Panc1 (cell line): ENCODE measurements at regions not wholly inside any gene's neighbourhood (a gene's known extent, or its start where the extent isn't known, plus 50 kb on each side); places are given as distances from the start of the nearest gene placed in this dataset.
"Not testable (repeated sequence)": the region's sequence is repeated elsewhere in the genome, so short reads cannot be mapped to it uniquely, and the experiment has no call there.

Experiments used
- ATAC-seq: fragments of 200-7000 bp; cut with Tn5 transposase; 2 replicates; pipeline ENCODE4 v1.9.1; 2020; ENCODE audit warnings: mild to moderate bottlenecking, moderate library complexity
- BruUV-seq: library from RNA; stranded (reverse); fragments of 400-500 nt; replicated peaks from 2 replicates; lab custom pipeline; 2021; lab: Mats Ljungman, UMichigan
- CTCF ChIA-PET: fragments of 300-600 bp; sonication (Branson Sonifier 250); formaldehyde crosslinking; loops from one replicate; lab custom pipeline; 2022; ENCODE audit warnings: antibody characterized with exemption; lab: Charles Lee
- POLR2A ChIA-PET: fragments of 300-600 bp; sonication (Branson Sonifier 250); formaldehyde crosslinking; loops from one replicate; lab custom pipeline; 2022; ENCODE audit warnings: antibody characterized with exemption; lab: Charles Lee
- DNase-seq: peaks from one replicate; pipeline ENCODE4 v3.0.0-alpha.2; 2010; ENCODE audit warnings: low read depth, low spot score
- H3K27ac ChIP-seq: 2 replicates; pipeline ENCODE4 v1.5.1; 2011; ENCODE audit warnings: mild to moderate bottlenecking, low read length, inconsistent platforms
- H3K27me3 ChIP-seq: fragments of 200-500 bp; sonication (Bioruptor generic); 2 replicates; pipeline ENCODE4 v1.6.0; 2014; ENCODE audit warnings: low read length, inconsistent platforms; ENCODE audit not compliant: control insufficient read depth, insufficient read depth
- H3K36me3 ChIP-seq: fragments of 200-500 bp; sonication (Bioruptor generic); 2 replicates; pipeline ENCODE4 v1.5.1; 2014; ENCODE audit warnings: inconsistent platforms, mild to moderate bottlenecking, low read length, moderate library complexity; ENCODE audit not compliant: control insufficient read depth, insufficient read depth
- H3K4me1 ChIP-seq: 2 replicates; pipeline ENCODE4 v1.5.1; 2011; ENCODE audit warnings: inconsistent platforms, mild to moderate bottlenecking, low read length, moderate library complexity; ENCODE audit not compliant: control insufficient read depth, insufficient read depth
- H3K4me3 ChIP-seq, 2 experiments: 2 replicates each; pipeline ENCODE4 v1.5.1; 2011 to 2012; ENCODE audit warnings: low read depth in 2 of 2, low read length in 2 of 2, mild to moderate bottlenecking in 2 of 2, inconsistent platforms in 1 of 2, moderate library complexity in 1 of 2
- H3K9me3 ChIP-seq: fragments of 200-500 bp; sonication (Bioruptor generic); 2 replicates; pipeline ENCODE4 v1.5.1; 2014; ENCODE audit warnings: low read depth, mild to moderate bottlenecking, inconsistent platforms, low read length, moderate library complexity; ENCODE audit not compliant: control insufficient read depth, insufficient read depth
- POLR2AphosphoS5 ChIP-seq: IDR thresholded peaks from 2 replicates; pipeline ENCODE4 v1.6.1; 2012; ENCODE audit warnings: mild to moderate bottlenecking, low read depth, low read length, moderate library complexity
- SIN3A ChIP-seq: IDR thresholded peaks from 2 replicates; pipeline ENCODE4 v1.6.1; 2012; ENCODE audit warnings: low read depth, mild to moderate bottlenecking, low read length, moderate library complexity, borderline replicate concordance; ENCODE audit not compliant: insufficient read depth
- TCF7L2 ChIP-seq: IDR thresholded peaks from 2 replicates; pipeline ENCODE4 v1.6.1; 2011; ENCODE audit warnings: mild to moderate bottlenecking, low read depth, low read length, inconsistent platforms
- in situ Hi-C: cut with HindIII; loops from 2 replicates; pipeline ENCODE4 v1.10.0; 2016; ENCODE audit warnings: low sequenced_read_pairs, low pct_unique_long_range_greater_than_20kb
- intact Hi-C: fragments of 100-400 bp; cut with micrococcal nuclease; formaldehyde crosslinking; loops from one replicate; pipeline ENCODE4 v1.10.0; 2022; ENCODE audit not compliant: unreplicated experiment
- TF ChIP-seq, protein P1 (sequence below), 2 experiments: IDR thresholded peaks; 2 replicates each; pipeline ENCODE4 v1.6.1; 2011 to 2012; ENCODE audit warnings: low read depth in 2 of 2, control low read depth in 1 of 2, low read length in 1 of 2, mild to moderate bottlenecking in 1 of 2, moderate library complexity in 1 of 2; ENCODE audit not compliant: insufficient read depth in 1 of 2
- TF ChIP-seq, protein P2 (sequence below): fragments of 450-650 bp; IDR thresholded peaks from 2 replicates; pipeline ENCODE4 v1.5.1; 2017; ENCODE audit warnings: mild to moderate bottlenecking

DNA sequence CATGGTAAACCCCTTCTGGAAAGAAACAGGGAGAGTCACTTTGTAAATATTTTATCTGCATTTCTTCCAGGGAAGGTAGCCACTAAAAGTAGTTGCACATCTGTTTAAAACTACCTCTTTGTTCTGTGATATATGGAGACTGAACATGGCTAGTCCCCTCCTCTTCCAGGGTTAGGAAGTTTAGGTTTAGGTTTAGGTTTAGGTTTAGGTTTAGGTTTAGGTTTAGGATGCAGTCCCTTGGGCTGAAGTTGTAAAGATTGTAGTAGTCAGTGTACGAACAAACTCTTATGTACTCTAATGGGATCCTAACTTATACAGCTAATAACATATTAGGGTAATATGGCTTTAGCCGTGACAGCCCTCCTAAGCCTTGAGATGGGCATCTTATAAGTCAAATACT lies 880.2 kb upstream of the TMEFF2 start:
- in situ Hi-C loops: no loop called here
- TF ChIP-seq SIN3A (no peak), POLR2AphosphoS5 (no peak), TCF7L2 (no peak)
- TF ChIP-seq, protein P1, sequence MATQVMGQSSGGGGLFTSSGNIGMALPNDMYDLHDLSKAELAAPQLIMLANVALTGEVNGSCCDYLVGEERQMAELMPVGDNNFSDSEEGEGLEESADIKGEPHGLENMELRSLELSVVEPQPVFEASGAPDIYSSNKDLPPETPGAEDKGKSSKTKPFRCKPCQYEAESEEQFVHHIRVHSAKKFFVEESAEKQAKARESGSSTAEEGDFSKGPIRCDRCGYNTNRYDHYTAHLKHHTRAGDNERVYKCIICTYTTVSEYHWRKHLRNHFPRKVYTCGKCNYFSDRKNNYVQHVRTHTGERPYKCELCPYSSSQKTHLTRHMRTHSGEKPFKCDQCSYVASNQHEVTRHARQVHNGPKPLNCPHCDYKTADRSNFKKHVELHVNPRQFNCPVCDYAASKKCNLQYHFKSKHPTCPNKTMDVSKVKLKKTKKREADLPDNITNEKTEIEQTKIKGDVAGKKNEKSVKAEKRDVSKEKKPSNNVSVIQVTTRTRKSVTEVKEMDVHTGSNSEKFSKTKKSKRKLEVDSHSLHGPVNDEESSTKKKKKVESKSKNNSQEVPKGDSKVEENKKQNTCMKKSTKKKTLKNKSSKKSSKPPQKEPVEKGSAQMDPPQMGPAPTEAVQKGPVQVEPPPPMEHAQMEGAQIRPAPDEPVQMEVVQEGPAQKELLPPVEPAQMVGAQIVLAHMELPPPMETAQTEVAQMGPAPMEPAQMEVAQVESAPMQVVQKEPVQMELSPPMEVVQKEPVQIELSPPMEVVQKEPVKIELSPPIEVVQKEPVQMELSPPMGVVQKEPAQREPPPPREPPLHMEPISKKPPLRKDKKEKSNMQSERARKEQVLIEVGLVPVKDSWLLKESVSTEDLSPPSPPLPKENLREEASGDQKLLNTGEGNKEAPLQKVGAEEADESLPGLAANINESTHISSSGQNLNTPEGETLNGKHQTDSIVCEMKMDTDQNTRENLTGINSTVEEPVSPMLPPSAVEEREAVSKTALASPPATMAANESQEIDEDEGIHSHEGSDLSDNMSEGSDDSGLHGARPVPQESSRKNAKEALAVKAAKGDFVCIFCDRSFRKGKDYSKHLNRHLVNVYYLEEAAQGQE (IDR thresholded peaks at IDR 0.05; ENCODE audit: insufficient read depth in 1 of 2, low read depth in 2 of 2, low read length in 1 of 2): no peak
- TF ChIP-seq, protein P2, sequence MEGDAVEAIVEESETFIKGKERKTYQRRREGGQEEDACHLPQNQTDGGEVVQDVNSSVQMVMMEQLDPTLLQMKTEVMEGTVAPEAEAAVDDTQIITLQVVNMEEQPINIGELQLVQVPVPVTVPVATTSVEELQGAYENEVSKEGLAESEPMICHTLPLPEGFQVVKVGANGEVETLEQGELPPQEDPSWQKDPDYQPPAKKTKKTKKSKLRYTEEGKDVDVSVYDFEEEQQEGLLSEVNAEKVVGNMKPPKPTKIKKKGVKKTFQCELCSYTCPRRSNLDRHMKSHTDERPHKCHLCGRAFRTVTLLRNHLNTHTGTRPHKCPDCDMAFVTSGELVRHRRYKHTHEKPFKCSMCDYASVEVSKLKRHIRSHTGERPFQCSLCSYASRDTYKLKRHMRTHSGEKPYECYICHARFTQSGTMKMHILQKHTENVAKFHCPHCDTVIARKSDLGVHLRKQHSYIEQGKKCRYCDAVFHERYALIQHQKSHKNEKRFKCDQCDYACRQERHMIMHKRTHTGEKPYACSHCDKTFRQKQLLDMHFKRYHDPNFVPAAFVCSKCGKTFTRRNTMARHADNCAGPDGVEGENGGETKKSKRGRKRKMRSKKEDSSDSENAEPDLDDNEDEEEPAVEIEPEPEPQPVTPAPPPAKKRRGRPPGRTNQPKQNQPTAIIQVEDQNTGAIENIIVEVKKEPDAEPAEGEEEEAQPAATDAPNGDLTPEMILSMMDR: no peak
- H3K9me3 ChIP-seq: no peaks in the 10 kb centered on the region; the same call in 1 of the 2 replicates
- H3K27me3 ChIP-seq: no peaks in the 10 kb centered on the region
- no peaks in the 10 kb centered on the region for H3K4me1 ChIP-seq
- H3K4me3 ChIP-seq: no peak overlapping the region
- ATAC-seq (no peak), DNase-seq (no peak)
- CTCF ChIA-PET: no interaction called here
- H3K36me3 ChIP-seq: no peaks in the 10 kb centered on the region
- intact Hi-C loops: no loop called here
- POLR2A ChIA-PET: no interaction called here
- H3K27ac ChIP-seq: no peak overlapping the region
- no TSS peak for BruUV-seq

DNA sequence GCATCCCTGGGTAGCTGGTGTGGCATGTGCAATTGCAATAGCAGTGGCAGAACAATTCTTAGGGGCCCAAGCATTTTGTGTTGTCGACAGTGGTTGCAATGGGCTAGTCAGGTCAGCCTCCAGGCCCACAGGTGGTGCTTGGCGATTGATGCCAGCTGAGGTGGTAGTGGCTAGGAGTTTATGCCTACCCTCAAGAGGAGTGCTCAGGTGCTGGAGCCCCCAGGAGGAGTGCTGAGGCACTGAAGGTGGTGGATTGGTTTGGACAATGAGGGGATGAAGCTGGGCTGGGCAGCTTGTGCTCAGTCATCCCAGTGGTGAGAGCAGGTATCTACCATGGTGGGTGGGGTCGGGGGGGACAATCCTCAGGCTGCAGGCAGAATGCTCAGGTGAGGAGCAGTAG lies 877.9 kb upstream of the TMEFF2 start:
- ChIA-PET CTCF (no interaction called here), POLR2A (no interaction called here)
- no peak overlapping the region for H3K4me3 ChIP-seq
- no peak for DNase-seq
- intact Hi-C loops (no loop called here), in situ Hi-C loops (no loop called here)
- H3K36me3 ChIP-seq: no peaks in the 10 kb centered on the region
- no peak overlapping the region for H3K27ac ChIP-seq
- H3K9me3 ChIP-seq: no peaks in the 10 kb centered on the region; the same call in 1 of the 2 replicates
- ATAC-seq: no peak
- BruUV-seq: no TSS peak
- no peaks in the 10 kb centered on the region for H3K4me1 ChIP-seq
- H3K27me3 ChIP-seq: no peaks in the 10 kb centered on the region
- TF ChIP-seq SIN3A: no peak
- TF ChIP-seq, protein P1 (IDR thresholded peaks at IDR 0.05; ENCODE audit: insufficient read depth in 1 of 2, low read depth in 2 of 2, low read length in 1 of 2): no peak
- TF ChIP-seq TCF7L2: no peak
- TF ChIP-seq, protein P2: no peak
- TF ChIP-seq POLR2AphosphoS5: no peak

DNA sequence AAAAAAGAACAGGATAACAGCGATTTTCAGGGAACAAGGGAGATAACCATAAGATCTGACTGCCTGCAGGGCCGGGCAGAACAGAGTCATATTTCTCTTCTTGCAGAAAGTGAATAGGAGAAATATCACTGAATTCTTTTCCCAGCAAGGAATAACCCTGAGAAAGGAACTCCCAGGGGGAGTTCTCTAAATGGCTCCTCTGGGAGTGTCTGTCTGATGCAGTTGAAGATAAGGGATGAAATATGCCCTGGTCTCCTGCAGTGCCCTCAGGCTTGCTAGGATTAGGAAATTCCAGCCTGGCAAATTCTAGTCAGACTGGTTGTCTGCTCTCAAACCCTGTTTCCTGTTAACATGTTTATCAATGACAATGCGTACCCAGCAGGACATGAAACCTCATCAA lies 830.8 kb upstream of the TMEFF2 start:
- DNase-seq, H3K9me3 ChIP-seq, H3K36me3 ChIP-seq, H3K4me3 ChIP-seq, H3K27me3 ChIP-seq, H3K4me1 ChIP-seq, H3K27ac ChIP-seq, intact Hi-C loops, in situ Hi-C loops, BruUV-seq, POLR2A ChIA-PET, ATAC-seq, CTCF ChIA-PET: not testable (repeated sequence)
